GM23338 (cell line): ENCODE measurements at regions not wholly inside any gene's neighbourhood (a gene's known extent, or its start where the extent isn't known, plus 50 kb on each side); places are given as distances from the start of the nearest gene placed in this dataset.

Experiments used
- CTCF ChIP-seq, 2 experiments: fragments of 200-600 bp in 1 of 2; sonication (generic) in 1 of 2; conservative IDR thresholded peaks; 2 replicates each; pipeline versions ENCODE4 v1.5.1 to v1.6.1; 2016 to 2017; ENCODE audit warnings: antibody characterized with exemption in 2 of 2, low read depth in 2 of 2, mild to moderate bottlenecking in 2 of 2, moderate library complexity in 1 of 2
- EZH2 ChIP-seq: fragments of 200-600 bp; sonication (generic); IDR thresholded peaks from one replicate; pipeline ENCODE4 v1.8.0; 2017; ENCODE audit warnings: antibody characterized with exemption, mild to moderate bottlenecking, low read depth; ENCODE audit not compliant: unreplicated experiment
- POLR2AphosphoS5 ChIP-seq: IDR thresholded peaks from 2 replicates; pipeline ENCODE4 v1.6.1; 2016; ENCODE audit warnings: antibody characterized with exemption, low read depth

DNA sequence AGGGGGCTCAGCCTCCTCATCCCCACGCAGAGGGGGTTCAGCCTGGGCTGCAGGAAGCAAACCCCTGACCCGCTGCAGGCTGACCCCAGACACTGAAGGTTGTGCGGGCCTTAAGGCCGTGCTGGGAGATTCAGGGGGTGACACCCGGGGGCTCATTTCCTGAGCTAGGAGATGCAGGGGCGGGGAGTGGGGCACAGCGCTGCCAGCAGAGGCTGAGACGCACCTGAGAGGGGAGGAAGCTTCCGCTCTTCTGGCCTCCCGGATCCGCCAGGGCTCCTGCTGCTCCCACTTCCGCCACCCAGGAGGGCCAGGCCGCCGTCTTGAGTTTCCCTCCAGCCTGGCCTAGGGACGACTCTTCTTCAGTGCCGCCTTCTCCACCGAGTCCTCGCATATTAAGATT is 173.2 kb upstream of the FOXF1 start:
- TF ChIP-seq CTCF (conservative IDR thresholded peaks at IDR 0.05; ENCODE audit: low read depth in 2 of 2), result no peak
- TF ChIP-seq EZH2, result no peak
- no peak for TF ChIP-seq POLR2AphosphoS5
